Epithelial cell of proximal tubule (primary cell): ENCODE measurements at regions not wholly inside any gene's neighbourhood (a gene's known extent, or its start where the extent isn't known, plus 50 kb on each side); places are given as distances from the start of the nearest gene placed in this dataset.

Experiments
- DNase-seq: peaks from one replicate; pipeline ENCODE4 v3.0.0-alpha.2; 2011; ENCODE audit warnings: low read depth
- H3K4me3 ChIP-seq: 2 replicates; pipeline ENCODE4 v1.5.1; 2011; ENCODE audit warnings: low read depth, mild to moderate bottlenecking, low read length
- CTCF ChIP-seq: conservative IDR thresholded peaks from 2 replicates; pipeline ENCODE4 v1.5.1; 2012; ENCODE audit warnings: low read depth, mild to moderate bottlenecking, low read length

- TF ChIP-seq CTCF, result no peak
- no peak overlapping the region for H3K4me3 ChIP-seq
- no peak for DNase-seq
Observed at GRCh38 chr12:111202237-111202915, 166.5 kb downstream of the PHETA1 start.

- DNase-seq, result no peak
- no peak overlapping the region for H3K4me3 ChIP-seq
- no peak for TF ChIP-seq CTCF
Observed at GRCh38 chr12:111201495-111202236, 167.2 kb downstream of the PHETA1 start.

- no peak for DNase-seq
- H3K4me3 ChIP-seq, result no peak overlapping the region
- no peak for TF ChIP-seq CTCF
Observed at GRCh38 chr12:111201036-111201435, 167.9 kb downstream of the PHETA1 start.

- DNase-seq, result no peak
- TF ChIP-seq CTCF, result no peak
- no peak overlapping the region for H3K4me3 ChIP-seq
Observed at GRCh38 chr12:111197376-111197944, 171.4 kb downstream of the PHETA1 start.

GRCh38 chr12:111196532-111196931 lies 172.4 kb downstream of the PHETA1 start:
- H3K4me3 ChIP-seq, result no peak overlapping the region
- TF ChIP-seq CTCF, result no peak
- no peak for DNase-seq

- no peak for DNase-seq
- no peak overlapping the region for H3K4me3 ChIP-seq
- TF ChIP-seq CTCF, result no peak
Observed at GRCh38 chr12:111195316-111195715, 173.6 kb downstream of the PHETA1 start.
